ENCODE measurements at regions not wholly inside any gene's neighbourhood (a gene's known extent, or its start where the extent isn't known, plus 50 kb on each side); places are given as distances from the start of the nearest gene placed in this dataset.

GRCh38 chr2:128696421-128696820 lies 377.8 kb upstream of the HS6ST1 start:
- TF ChIP-seq CTCF (IDR thresholded peaks at IDR 0.05) = no peak
- no peak for TF ChIP-seq EZH2 (IDR thresholded peaks at IDR 0.05)
- no peak for TF ChIP-seq EZH2phosphoT487 (IDR thresholded peaks at IDR 0.05)

Measured in neural progenitor cell (in vitro differentiated cells).